HEK293T (cell line): ENCODE measurements at regions not wholly inside any gene's neighbourhood (a gene's known extent, or its start where the extent isn't known, plus 50 kb on each side); places are given as distances from the start of the nearest gene placed in this dataset.
A peak's percentile ranks its signal among the peaks of the same experiment; 100 is the strongest.

Experiments used
- CTCF ChIA-PET: fragments of 350-600 bp; formaldehyde crosslinking; extraction: SDS; loops from one replicate; lab custom pipeline; 2021; ENCODE audit warnings: antibody characterized with exemption, inconsistent platforms; lab: Yijun Ruan, JAX
- POLR2A ChIA-PET: fragments of 350-600 bp; formaldehyde crosslinking; extraction: SDS; loops from one replicate; lab custom pipeline; 2020; ENCODE audit warnings: antibody characterized with exemption, inconsistent platforms; lab: Yijun Ruan, JAX
- DNase-seq: peaks from one replicate; pipeline ENCODE4 v3.0.0; 2012; ENCODE audit warnings: mixed read lengths; ENCODE audit errors: extremely low spot score
- ARNT ChIP-seq: fragments of 450-650 bp; IDR thresholded peaks from 2 replicates; pipeline ENCODE4 v1.6.1; 2017; ENCODE audit warnings: mild to moderate bottlenecking
- BHLHE40 ChIP-seq: fragments of 450-650 bp; IDR thresholded peaks from 2 replicates; pipeline ENCODE4 v1.6.1; 2016; ENCODE audit warnings: mild to moderate bottlenecking, moderate library complexity, borderline replicate concordance
- CTBP1 ChIP-seq: fragments of 450-650 bp; IDR thresholded peaks from 2 replicates; pipeline ENCODE4 v1.6.1; 2016; ENCODE audit warnings: borderline replicate concordance
- ELF4 ChIP-seq: fragments of 450-650 bp; IDR thresholded peaks from 2 replicates; pipeline ENCODE4 v1.6.1; 2017; ENCODE audit warnings: antibody characterized with exemption
- FOXA1 ChIP-seq: fragments of 450-650 bp; IDR thresholded peaks from 2 replicates; pipeline ENCODE4 v1.6.1; 2016; ENCODE audit warnings: mild to moderate bottlenecking
- FOXK2 ChIP-seq: fragments of 450-650 bp; IDR thresholded peaks from 2 replicates; pipeline ENCODE4 v1.6.1; 2016; ENCODE audit warnings: mild to moderate bottlenecking
- FOXM1 ChIP-seq: fragments of 450-650 bp; IDR thresholded peaks from 2 replicates; pipeline ENCODE4 v1.6.1; 2017; ENCODE audit warnings: mild to moderate bottlenecking, borderline replicate concordance
- HDGF ChIP-seq: fragments of 450-650 bp; IDR thresholded peaks from 2 replicates; pipeline ENCODE4 v1.6.1; 2017; ENCODE audit warnings: antibody characterized with exemption, borderline replicate concordance
- L3MBTL2 ChIP-seq: fragments of 450-650 bp; conservative IDR thresholded peaks from 2 replicates; pipeline ENCODE4 v1.6.1; 2016; ENCODE audit warnings: mild to moderate bottlenecking
- LEF1 ChIP-seq: fragments of 450-650 bp; IDR thresholded peaks from 2 replicates; pipeline ENCODE4 v1.6.1; 2017; ENCODE audit warnings: mild to moderate bottlenecking, borderline replicate concordance
- NFRKB ChIP-seq: fragments of 450-650 bp; IDR thresholded peaks from 2 replicates; pipeline ENCODE4 v1.6.1; 2016; ENCODE audit warnings: mild to moderate bottlenecking, moderate library complexity
- SP1 ChIP-seq: fragments of 450-650 bp; IDR thresholded peaks from 2 replicates; pipeline ENCODE4 v1.6.1; 2017
- SUZ12 ChIP-seq: fragments of 450-650 bp; IDR thresholded peaks from 2 replicates; pipeline ENCODE4 v1.6.1; 2016; ENCODE audit warnings: mild to moderate bottlenecking
- TARDBP ChIP-seq: fragments of 450-650 bp; IDR thresholded peaks from 2 replicates; pipeline ENCODE4 v1.6.1; 2016
- ZNF384 ChIP-seq: fragments of 450-650 bp; IDR thresholded peaks from 2 replicates; pipeline ENCODE4 v1.6.1; 2016
- TF ChIP-seq, protein P1 (sequence below): fragments of 450-650 bp; IDR thresholded peaks from 2 replicates; pipeline ENCODE4 v1.6.1; 2016

DNA sequence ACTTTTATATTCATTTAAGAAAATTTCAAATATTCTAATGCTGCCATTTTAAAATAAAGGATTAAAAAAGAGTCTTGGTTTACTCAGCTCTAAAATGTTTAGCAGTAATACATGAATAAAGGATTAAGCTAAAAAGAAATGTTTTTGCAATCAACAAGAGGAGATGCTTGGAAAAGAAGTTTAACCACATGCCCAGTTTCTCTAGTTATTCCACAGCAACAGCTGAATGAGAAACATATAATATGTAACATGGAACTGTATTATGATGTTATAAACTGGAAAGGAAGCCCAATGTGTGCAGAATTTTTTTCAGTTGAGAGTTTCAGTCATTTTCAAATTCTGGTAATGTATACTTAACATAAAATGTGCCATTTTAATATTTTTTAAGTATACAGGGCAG, 76.5 kb upstream of the ALDH1A1 start:
- POLR2A ChIA-PET, result no interaction called here

DNA sequence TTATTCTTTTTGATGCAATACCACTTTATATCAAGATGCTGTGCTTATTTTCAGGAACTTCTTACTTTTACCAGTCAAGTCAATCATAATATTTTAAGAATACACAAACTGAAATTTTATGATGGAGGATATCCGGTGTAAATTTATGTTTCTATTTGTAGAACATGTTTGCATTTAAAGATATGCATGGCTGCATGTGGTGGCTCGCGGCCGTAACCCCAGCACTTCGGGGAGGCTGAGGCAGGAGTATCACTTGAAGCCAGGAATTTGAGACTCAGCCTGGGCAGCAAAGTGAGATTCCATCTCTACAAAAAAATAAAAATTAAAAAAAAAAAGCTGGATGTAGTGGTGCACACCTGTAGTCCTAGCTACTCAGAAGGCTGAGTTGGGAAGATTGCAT, 73.5 kb upstream of the ALDH1A1 start:
- no peak for TF ChIP-seq HDGF
- TF ChIP-seq TARDBP, result no peak
- no peak for TF ChIP-seq SP1
- no peak for TF ChIP-seq ELF4
- no peak for TF ChIP-seq NFRKB
- no peak for TF ChIP-seq FOXK2
- no peak for TF ChIP-seq BHLHE40
- no peak for TF ChIP-seq L3MBTL2
- POLR2A ChIA-PET, result no interaction called here
- DNase-seq, result no peak
- CTCF ChIA-PET, result no interaction called here

More for the DNA sequence above, 76.5 kb upstream of the ALDH1A1 start:
- CTCF ChIA-PET, result no interaction called here
- DNase-seq, result no peak
- no peak for TF ChIP-seq LEF1

DNA sequence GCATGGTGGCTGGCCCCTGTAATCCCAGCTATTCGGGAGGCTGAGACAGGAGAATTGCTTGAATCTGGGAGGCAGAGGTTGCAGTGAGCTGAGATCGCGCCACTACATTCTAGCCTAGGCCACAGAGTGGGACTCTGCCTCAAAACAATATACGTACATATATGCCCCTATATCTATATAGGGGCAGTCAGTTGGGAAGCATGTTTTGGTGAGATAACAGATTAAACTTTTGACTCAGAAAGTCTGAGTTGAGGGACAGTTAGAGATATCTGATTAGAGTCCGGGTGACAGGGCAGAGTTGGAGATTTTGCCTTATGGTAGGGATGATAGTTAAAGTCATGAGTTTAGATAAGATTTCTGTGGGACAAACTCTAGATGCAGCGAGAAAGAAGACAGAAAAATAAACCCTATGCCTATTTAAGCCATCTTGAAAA, 71.8 kb upstream of the ALDH1A1 start:
- DNase-seq, result no peak
- CTCF ChIA-PET, result no interaction called here
- POLR2A ChIA-PET, result no interaction called here
- TF ChIP-seq, protein P1, sequence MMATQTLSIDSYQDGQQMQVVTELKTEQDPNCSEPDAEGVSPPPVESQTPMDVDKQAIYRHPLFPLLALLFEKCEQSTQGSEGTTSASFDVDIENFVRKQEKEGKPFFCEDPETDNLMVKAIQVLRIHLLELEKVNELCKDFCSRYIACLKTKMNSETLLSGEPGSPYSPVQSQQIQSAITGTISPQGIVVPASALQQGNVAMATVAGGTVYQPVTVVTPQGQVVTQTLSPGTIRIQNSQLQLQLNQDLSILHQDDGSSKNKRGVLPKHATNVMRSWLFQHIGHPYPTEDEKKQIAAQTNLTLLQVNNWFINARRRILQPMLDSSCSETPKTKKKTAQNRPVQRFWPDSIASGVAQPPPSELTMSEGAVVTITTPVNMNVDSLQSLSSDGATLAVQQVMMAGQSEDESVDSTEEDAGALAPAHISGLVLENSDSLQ, result no peak
- TF ChIP-seq SP1, result no peak
- TF ChIP-seq LEF1, result no peak
- TF ChIP-seq ZNF384, result no peak
- TF ChIP-seq NFRKB, result no peak
- no peak for TF ChIP-seq FOXK2
- no peak for TF ChIP-seq SUZ12
- no peak for TF ChIP-seq FOXM1
- TF ChIP-seq TARDBP, result no peak
- no peak for TF ChIP-seq FOXA1
- no peak for TF ChIP-seq CTBP1
- TF ChIP-seq ELF4, result no peak
- TF ChIP-seq L3MBTL2, result no peak
- TF ChIP-seq ARNT, result no peak

DNA sequence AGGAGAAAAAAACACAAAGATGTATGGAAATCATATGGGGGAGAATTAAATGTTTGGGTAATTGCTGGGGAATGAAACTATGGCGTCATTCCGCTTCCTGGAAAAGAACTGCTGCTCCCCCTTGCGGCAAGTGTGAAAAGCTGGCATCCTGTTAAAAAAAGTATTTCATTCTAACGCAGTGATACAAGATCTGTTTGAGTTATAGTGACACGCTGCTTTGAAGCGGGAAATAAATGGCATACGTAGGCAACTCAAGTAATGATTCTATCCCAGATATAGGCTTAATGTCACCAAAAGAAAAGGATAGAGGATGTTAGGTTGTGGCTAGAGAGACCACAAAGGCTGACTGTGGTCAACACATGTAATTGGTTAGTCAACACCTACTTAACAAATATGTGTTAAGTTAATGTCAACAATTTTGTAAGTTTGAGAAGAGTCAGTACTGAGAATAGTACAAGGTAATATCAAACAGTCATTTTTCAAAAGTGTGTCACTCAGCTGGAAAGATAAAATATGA, 70.2 kb upstream of the ALDH1A1 start:
- DNase-seq, result peak; percentile 50
- CTCF ChIA-PET, result interaction anchor here (0.6 to 1.0 kb wide), 3 partner anchors 16 to 1859 kb away, joined by 3 to 4 read pairs (median 3); no protein-coding TSS in a partner anchor
- POLR2A ChIA-PET, result no interaction called here

DNA sequence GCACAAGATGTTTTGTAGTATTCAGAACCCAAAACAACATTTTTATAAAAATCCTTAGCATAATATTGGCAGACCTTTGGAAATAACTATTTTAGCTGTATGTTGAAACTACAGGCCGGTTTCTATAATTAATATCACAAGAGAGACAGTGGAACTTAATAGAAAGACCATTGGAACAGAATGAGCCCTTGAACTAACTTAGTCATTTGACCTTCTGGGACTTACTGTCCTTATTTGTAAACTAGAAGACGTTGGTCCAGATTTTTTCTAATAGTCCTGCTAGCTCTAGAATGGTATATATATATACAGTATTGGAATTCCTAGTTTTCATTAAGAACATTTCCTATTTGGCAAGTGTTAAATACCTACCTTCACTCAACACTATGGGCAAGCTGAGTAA, 69.5 kb upstream of the ALDH1A1 start:
- no peak for TF ChIP-seq L3MBTL2
- TF ChIP-seq SP1, result no peak
- TF ChIP-seq SUZ12, result no peak
- no peak for TF ChIP-seq FOXM1
- TF ChIP-seq LEF1, result no peak
- TF ChIP-seq, protein P1, result no peak
- TF ChIP-seq ARNT, result no peak
- no peak for TF ChIP-seq HDGF
- TF ChIP-seq CTBP1, result no peak
- TF ChIP-seq BHLHE40, result no peak
- no peak for TF ChIP-seq NFRKB
- no peak for TF ChIP-seq ZNF384
- TF ChIP-seq FOXK2, result no peak
- TF ChIP-seq FOXA1, result no peak
- TF ChIP-seq TARDBP, result no peak
- no peak for TF ChIP-seq ELF4

More for the DNA sequence above, 70.2 kb upstream of the ALDH1A1 start:
- TF ChIP-seq SUZ12, result no peak
- peak; percentile 69 for TF ChIP-seq L3MBTL2
- no peak for TF ChIP-seq CTBP1
- TF ChIP-seq TARDBP, result no peak
- no peak for TF ChIP-seq ELF4
- no peak for TF ChIP-seq NFRKB
- no peak for TF ChIP-seq HDGF
- no peak for TF ChIP-seq FOXK2

DNA sequence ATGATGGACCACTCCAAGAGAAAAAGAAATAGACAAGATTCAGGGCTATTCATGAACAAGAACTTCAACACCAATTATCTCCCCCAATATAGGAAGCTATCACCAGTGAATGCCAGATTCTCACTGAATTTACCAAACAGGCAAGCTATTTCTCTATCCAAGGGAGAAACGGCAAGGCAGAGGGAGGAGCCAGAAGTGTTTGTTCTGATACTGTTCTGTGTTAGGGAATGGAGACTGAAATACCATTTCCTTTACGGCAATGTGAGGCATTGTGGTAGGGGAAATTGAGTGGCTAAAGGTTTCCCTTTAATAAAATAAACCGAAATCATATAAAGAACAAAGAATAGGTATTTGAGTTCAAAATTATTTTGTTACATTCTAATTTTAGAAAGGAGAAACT, 68.0 kb upstream of the ALDH1A1 start:
- no peak for TF ChIP-seq FOXK2
- no peak for TF ChIP-seq ARNT
- TF ChIP-seq FOXM1, result no peak
- no peak for TF ChIP-seq FOXA1
- no peak for TF ChIP-seq SUZ12
- TF ChIP-seq, protein P1, result no peak
- TF ChIP-seq TARDBP, result no peak
- TF ChIP-seq CTBP1, result no peak
- no peak for TF ChIP-seq ELF4
- TF ChIP-seq BHLHE40, result no peak
- no peak for TF ChIP-seq NFRKB
- no peak for TF ChIP-seq L3MBTL2
- TF ChIP-seq HDGF, result no peak
- TF ChIP-seq SP1, result no peak
- no peak for TF ChIP-seq ZNF384
- no peak for TF ChIP-seq LEF1
- no peak for DNase-seq
- ChIA-PET CTCF (no interaction called here), POLR2A (no interaction called here)

More for the DNA sequence above, 69.5 kb upstream of the ALDH1A1 start:
- DNase-seq, result no peak
- ChIA-PET POLR2A (no interaction called here), CTCF (interaction anchor here (0.6 to 1.4 kb wide), 5 partner anchors 44 to 1858 kb away, joined by 3 to 5 read pairs (median 3); no protein-coding TSS in a partner anchor)
